ENCODE measurements at regions not wholly inside any gene's neighbourhood (a gene's known extent, or its start where the extent isn't known, plus 50 kb on each side); places are given as distances from the start of the nearest gene placed in this dataset.
A peak's percentile ranks its signal among the peaks of the same experiment; 100 is the strongest.

DNA sequence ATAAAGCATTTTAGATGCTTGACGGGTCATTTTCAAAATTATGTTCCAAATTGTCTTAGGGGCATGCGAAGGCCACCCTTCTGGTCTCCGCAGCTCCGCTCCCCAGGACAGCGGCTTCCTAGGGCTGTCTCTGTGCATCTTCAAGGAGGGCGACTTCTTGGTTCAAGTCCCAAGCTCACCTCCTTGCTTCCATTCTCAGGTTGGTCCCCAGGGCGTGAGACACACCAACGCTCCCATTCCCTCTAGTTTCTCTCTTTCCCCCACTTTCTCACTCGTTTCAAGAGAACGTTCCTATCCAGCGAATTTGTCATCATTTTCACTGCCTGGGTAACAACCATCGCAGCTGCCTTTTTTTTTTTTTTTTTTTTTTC lies 109.4 kb upstream of the CCND2 start:
- H2AFZ ChIP-seq = peak overlapping the region; percentile 85; the same call in 1 of the 2 replicates
- no peak for TF ChIP-seq EZH2 (IDR thresholded peaks at IDR 0.05; ENCODE audit: low read depth, unreplicated experiment)
- TF ChIP-seq, protein P1, sequence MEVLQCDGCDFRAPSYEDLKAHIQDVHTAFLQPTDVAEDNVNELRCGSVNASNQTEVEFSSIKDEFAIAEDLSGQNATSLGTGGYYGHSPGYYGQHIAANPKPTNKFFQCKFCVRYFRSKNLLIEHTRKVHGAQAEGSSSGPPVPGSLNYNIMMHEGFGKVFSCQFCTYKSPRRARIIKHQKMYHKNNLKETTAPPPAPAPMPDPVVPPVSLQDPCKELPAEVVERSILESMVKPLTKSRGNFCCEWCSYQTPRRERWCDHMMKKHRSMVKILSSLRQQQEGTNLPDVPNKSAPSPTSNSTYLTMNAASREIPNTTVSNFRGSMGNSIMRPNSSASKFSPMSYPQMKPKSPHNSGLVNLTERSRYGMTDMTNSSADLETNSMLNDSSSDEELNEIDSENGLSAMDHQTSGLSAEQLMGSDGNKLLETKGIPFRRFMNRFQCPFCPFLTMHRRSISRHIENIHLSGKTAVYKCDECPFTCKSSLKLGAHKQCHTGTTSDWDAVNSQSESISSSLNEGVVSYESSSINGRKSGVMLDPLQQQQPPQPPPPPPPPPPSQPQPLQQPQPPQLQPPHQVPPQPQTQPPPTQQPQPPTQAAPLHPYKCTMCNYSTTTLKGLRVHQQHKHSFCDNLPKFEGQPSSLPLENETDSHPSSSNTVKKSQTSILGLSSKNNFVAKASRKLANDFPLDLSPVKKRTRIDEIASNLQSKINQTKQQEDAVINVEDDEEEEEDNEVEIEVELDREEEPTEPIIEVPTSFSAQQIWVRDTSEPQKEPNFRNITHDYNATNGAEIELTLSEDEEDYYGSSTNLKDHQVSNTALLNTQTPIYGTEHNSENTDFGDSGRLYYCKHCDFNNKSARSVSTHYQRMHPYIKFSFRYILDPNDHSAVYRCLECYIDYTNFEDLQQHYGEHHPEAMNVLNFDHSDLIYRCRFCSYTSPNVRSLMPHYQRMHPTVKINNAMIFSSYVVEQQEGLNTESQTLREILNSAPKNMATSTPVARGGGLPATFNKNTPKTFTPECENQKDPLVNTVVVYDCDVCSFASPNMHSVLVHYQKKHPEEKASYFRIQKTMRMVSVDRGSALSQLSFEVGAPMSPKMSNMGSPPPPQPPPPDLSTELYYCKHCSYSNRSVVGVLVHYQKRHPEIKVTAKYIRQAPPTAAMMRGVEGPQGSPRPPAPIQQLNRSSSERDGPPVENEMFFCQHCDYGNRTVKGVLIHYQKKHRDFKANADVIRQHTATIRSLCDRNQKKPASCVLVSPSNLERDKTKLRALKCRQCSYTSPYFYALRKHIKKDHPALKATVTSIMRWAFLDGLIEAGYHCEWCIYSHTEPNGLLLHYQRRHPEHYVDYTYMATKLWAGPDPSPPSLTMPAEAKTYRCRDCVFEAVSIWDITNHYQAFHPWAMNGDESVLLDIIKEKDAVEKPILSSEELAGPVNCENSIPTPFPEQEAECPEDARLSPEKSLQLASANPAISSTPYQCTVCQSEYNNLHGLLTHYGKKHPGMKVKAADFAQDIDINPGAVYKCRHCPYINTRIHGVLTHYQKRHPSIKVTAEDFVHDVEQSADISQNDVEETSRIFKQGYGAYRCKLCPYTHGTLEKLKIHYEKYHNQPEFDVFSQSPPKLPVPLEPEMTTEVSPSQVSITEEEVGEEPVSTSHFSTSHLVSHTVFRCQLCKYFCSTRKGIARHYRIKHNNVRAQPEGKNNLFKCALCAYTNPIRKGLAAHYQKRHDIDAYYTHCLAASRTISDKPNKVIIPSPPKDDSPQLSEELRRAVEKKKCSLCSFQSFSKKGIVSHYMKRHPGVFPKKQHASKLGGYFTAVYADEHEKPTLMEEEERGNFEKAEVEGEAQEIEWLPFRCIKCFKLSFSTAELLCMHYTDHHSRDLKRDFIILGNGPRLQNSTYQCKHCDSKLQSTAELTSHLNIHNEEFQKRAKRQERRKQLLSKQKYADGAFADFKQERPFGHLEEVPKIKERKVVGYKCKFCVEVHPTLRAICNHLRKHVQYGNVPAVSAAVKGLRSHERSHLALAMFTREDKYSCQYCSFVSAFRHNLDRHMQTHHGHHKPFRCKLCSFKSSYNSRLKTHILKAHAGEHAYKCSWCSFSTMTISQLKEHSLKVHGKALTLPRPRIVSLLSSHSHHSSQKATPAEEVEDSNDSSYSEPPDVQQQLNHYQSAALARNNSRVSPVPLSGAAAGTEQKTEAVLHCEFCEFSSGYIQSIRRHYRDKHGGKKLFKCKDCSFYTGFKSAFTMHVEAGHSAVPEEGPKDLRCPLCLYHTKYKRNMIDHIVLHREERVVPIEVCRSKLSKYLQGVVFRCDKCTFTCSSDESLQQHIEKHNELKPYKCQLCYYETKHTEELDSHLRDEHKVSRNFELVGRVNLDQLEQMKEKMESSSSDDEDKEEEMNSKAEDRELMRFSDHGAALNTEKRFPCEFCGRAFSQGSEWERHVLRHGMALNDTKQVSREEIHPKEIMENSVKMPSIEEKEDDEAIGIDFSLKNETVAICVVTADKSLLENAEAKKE (CRISPR knock-in tag; IDR thresholded peaks at IDR 0.05) = no peak
- TF ChIP-seq CREB1 (CRISPR knock-in tag; IDR thresholded peaks at IDR 0.05; ENCODE audit: low read depth) = no peak
- TF ChIP-seq ZNF331 (CRISPR knock-in tag; IDR thresholded peaks at IDR 0.05; ENCODE audit: low read depth) = no peak
- TF ChIP-seq ZNF114 (CRISPR knock-in tag; IDR thresholded peaks at IDR 0.05) = no peak
- TF ChIP-seq ETS1 (IDR thresholded peaks at IDR 0.05) = no peak
- no peak for TF ChIP-seq POLR2AphosphoS5 (IDR thresholded peaks at IDR 0.05; ENCODE audit: low read depth)
- TF ChIP-seq NANOG (IDR thresholded peaks at IDR 0.05; ENCODE audit: borderline replicate concordance) = no peak
- TF ChIP-seq EZH2phosphoT487 (IDR thresholded peaks at IDR 0.05; ENCODE audit: unreplicated experiment) = no peak
- no peak for TF ChIP-seq REST (IDR thresholded peaks at IDR 0.05; ENCODE audit: unreplicated experiment)
- no peak for TF ChIP-seq STAT1 (IDR thresholded peaks at IDR 0.05; ENCODE audit: unreplicated experiment)
- TF ChIP-seq, protein P2, sequence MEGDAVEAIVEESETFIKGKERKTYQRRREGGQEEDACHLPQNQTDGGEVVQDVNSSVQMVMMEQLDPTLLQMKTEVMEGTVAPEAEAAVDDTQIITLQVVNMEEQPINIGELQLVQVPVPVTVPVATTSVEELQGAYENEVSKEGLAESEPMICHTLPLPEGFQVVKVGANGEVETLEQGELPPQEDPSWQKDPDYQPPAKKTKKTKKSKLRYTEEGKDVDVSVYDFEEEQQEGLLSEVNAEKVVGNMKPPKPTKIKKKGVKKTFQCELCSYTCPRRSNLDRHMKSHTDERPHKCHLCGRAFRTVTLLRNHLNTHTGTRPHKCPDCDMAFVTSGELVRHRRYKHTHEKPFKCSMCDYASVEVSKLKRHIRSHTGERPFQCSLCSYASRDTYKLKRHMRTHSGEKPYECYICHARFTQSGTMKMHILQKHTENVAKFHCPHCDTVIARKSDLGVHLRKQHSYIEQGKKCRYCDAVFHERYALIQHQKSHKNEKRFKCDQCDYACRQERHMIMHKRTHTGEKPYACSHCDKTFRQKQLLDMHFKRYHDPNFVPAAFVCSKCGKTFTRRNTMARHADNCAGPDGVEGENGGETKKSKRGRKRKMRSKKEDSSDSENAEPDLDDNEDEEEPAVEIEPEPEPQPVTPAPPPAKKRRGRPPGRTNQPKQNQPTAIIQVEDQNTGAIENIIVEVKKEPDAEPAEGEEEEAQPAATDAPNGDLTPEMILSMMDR (conservative IDR thresholded peaks at IDR 0.05; ENCODE audit: low read depth in 2 of 2) = no peak
- no peak for TF ChIP-seq JUNB (IDR thresholded peaks at IDR 0.05; ENCODE audit: unreplicated experiment)
- H3K4me1 ChIP-seq (ENCODE audit: insufficient read depth) = peaks cover 33% of the 10 kb centered on the region
- peaks cover 32% of the 10 kb centered on the region for H3K4me1 Mint-ChIP-seq
- H3K27me3 ChIP-seq (ENCODE audit: insufficient read depth) = no peaks in the 10 kb centered on the region
- ATAC-seq (peak; percentile 15), DNase-seq (ENCODE audit: low spot score) (no peak)
- H3K9me3 Mint-ChIP-seq = peaks cover 6% of the 10 kb centered on the region
- 0 out of 2 replicates have a peak, but pooled peaks cover 1% of the 10 kb centered on the region for H3K9me2 ChIP-seq (ENCODE audit: insufficient read depth)
- H3F3A ChIP-seq (replicated peaks; ENCODE audit: low read depth) = 0 out of 2 replicates have a peak, but pooled peaks cover 7% of the 10 kb centered on the region
- peak overlapping the region; percentile 92 for H3K27ac ChIP-seq (ENCODE audit: low read depth)
- H3K36me3 Mint-ChIP-seq (ENCODE audit: low read depth) = no peaks in the 10 kb centered on the region
- peak overlapping the region; percentile 66 for H3K4me3 ChIP-seq
- no peaks in the 10 kb centered on the region for H3K36me3 ChIP-seq (ENCODE audit: insufficient read depth)
- H3K27ac Mint-ChIP-seq = no peak overlapping the region
- peak overlapping the region; percentile 87 for H3K4me2 ChIP-seq
- no peaks in the 10 kb centered on the region for H3K79me2 ChIP-seq (replicated peaks; ENCODE audit: insufficient read depth)
- H3K27me3 Mint-ChIP-seq (ENCODE audit: insufficient read depth, low read depth, poor library complexity) = peaks cover 15% of the 10 kb centered on the region
- H4K20me1 ChIP-seq (replicated peaks; ENCODE audit: insufficient read depth) = no peaks in the 10 kb centered on the region
- H3K4me3 Mint-ChIP-seq = peak overlapping the region; percentile 70

Measured in GM23338 (cell line).